ENCODE measurements at regions not wholly inside any gene's neighbourhood (a gene's known extent, or its start where the extent isn't known, plus 50 kb on each side); places are given as distances from the start of the nearest gene placed in this dataset.
"Not testable (repeated sequence)": the region's sequence is repeated elsewhere in the genome, so short reads cannot be mapped to it uniquely, and the experiment has no call there.

GRCh38 chr7:93678185-93678584 is 103.7 kb upstream of the CALCR start:
- Histone ChIP-seq H3K4me3 (ENCODE audit: low read depth, low read length) (no peak overlapping the region), H3K36me3 (ENCODE audit: control insufficient read depth, insufficient read depth, low read length) (no peaks in the 10 kb centered on the region), H3K27me3 (ENCODE audit: control insufficient read depth, insufficient read depth, low read length) (no peaks in the 10 kb centered on the region)
- CTCF ChIA-PET = no interaction called here
- no peak for TF ChIP-seq CTCF (IDR thresholded peaks at IDR 0.05; ENCODE audit: insufficient read depth, low read depth, low read length)
- POLR2A ChIA-PET = no interaction called here
- no peak for DNase-seq (ENCODE audit: low read depth)

- H3K4me3 ChIP-seq (ENCODE audit: low read depth, low read length) = no peak overlapping the region
- H3K27me3 ChIP-seq (ENCODE audit: control insufficient read depth, insufficient read depth, low read length) = no peaks in the 10 kb centered on the region
- POLR2A ChIA-PET = no interaction called here
- TF ChIP-seq CTCF (IDR thresholded peaks at IDR 0.05; ENCODE audit: insufficient read depth, low read depth, low read length) = no peak
- CTCF ChIA-PET = no interaction called here
- no peak for DNase-seq (ENCODE audit: low read depth)
- H3K36me3 ChIP-seq (ENCODE audit: control insufficient read depth, insufficient read depth, low read length) = no peaks in the 10 kb centered on the region
Observed at GRCh38 chr7:93663561-93664299, 89.2 kb upstream of the CALCR start.

- POLR2A ChIA-PET; H3K4me3 ChIP-seq (ENCODE audit: low read depth, low read length); CTCF ChIA-PET; DNase-seq (ENCODE audit: low read depth); H3K27me3 ChIP-seq (ENCODE audit: control insufficient read depth, insufficient read depth, low read length); H3K36me3 ChIP-seq (ENCODE audit: control insufficient read depth, insufficient read depth, low read length): not testable (repeated sequence)
Observed at GRCh38 chr7:93658163-93658562, 83.6 kb upstream of the CALCR start.

- ChIA-PET CTCF (no interaction called here), POLR2A (no interaction called here)
- no peak for TF ChIP-seq CTCF (IDR thresholded peaks at IDR 0.05; ENCODE audit: insufficient read depth, low read depth, low read length)
- no peak overlapping the region for H3K4me3 ChIP-seq (ENCODE audit: low read depth, low read length)
- H3K36me3 ChIP-seq (ENCODE audit: control insufficient read depth, insufficient read depth, low read length) = no peaks in the 10 kb centered on the region
- DNase-seq (ENCODE audit: low read depth) = no peak
- no peaks in the 10 kb centered on the region for H3K27me3 ChIP-seq (ENCODE audit: control insufficient read depth, insufficient read depth, low read length)
Observed at GRCh38 chr7:93651603-93652159, 77.2 kb upstream of the CALCR start.

- CTCF ChIA-PET = no interaction called here
- no peak for DNase-seq (ENCODE audit: low read depth)
- Histone ChIP-seq H3K36me3 (ENCODE audit: control insufficient read depth, insufficient read depth, low read length) (no peaks in the 10 kb centered on the region), H3K27me3 (ENCODE audit: control insufficient read depth, insufficient read depth, low read length) (no peaks in the 10 kb centered on the region), H3K4me3 (ENCODE audit: low read depth, low read length) (no peak overlapping the region)
- POLR2A ChIA-PET = no interaction called here
- no peak for TF ChIP-seq CTCF (IDR thresholded peaks at IDR 0.05; ENCODE audit: insufficient read depth, low read depth, low read length)
Observed at GRCh38 chr7:93646538-93646937, 72.0 kb upstream of the CALCR start.

GRCh38 chr7:93636276-93636675 is 61.8 kb upstream of the CALCR start:
- POLR2A ChIA-PET = no interaction called here
- Histone ChIP-seq H3K27me3 (ENCODE audit: control insufficient read depth, insufficient read depth, low read length) (no peaks in the 10 kb centered on the region), H3K36me3 (ENCODE audit: control insufficient read depth, insufficient read depth, low read length) (no peaks in the 10 kb centered on the region), H3K4me3 (ENCODE audit: low read depth, low read length) (no peak overlapping the region)
- CTCF ChIA-PET = no interaction called here
- TF ChIP-seq CTCF (IDR thresholded peaks at IDR 0.05; ENCODE audit: insufficient read depth, low read depth, low read length) = no peak
- DNase-seq (ENCODE audit: low read depth) = no peak
